HG02571 (cell line): ENCODE measurements at regions not wholly inside any gene's neighbourhood (a gene's known extent, or its start where the extent isn't known, plus 50 kb on each side); places are given as distances from the start of the nearest gene placed in this dataset.
"Not testable (repeated sequence)": the region's sequence is repeated elsewhere in the genome, so short reads cannot be mapped to it uniquely, and the experiment has no call there.

Experiments used
- ATAC-seq: cut with Tn5 transposase; IDR thresholded peaks from one replicate; pipeline ENCODE4 v1.9.1; 2021; ENCODE audit warnings: mild to moderate bottlenecking, moderate library complexity; ENCODE audit not compliant: unreplicated experiment

- ATAC-seq: not testable (repeated sequence)
These were observed 51.6 kb upstream of the APOD start for GRCh38 chr3:195635262-195635873.

GRCh38 chr3:195634426-195635261 is 50.9 kb upstream of the APOD start:
- peak; percentile 92 for ATAC-seq
